Right lobe of liver (tissue), 4 donors: ENCODE measurements at regions not wholly inside any gene's neighbourhood (a gene's known extent, or its start where the extent isn't known, plus 50 kb on each side); places are given as distances from the start of the nearest gene placed in this dataset.

Experiments
- POLR2A ChIP-seq: fragments of 450-650 bp; IDR thresholded peaks from one replicate; pipeline ENCODE4 v1.6.1; 2017; ENCODE audit warnings: antibody characterized with exemption, mild to moderate bottlenecking
- TF ChIP-seq, protein P1 (sequence below), 4 donors: fragments of 200-600 bp in 3 of 4; fragments of 450-650 bp in 1 of 4; IDR thresholded peaks; one replicate each; pipeline versions ENCODE4 v1.5.1 to v1.8.0; 2016 to 2022; ENCODE audit warnings: antibody characterized with exemption in 4 of 4, mild to moderate bottlenecking in 2 of 4
- donor health status: DM: no; HTN: no; CAD: no.
- donor health status: DM: no; HTN: no; CAD: no.
- donor health status: DM: no; HTN: yes; CAD: no.

DNA sequence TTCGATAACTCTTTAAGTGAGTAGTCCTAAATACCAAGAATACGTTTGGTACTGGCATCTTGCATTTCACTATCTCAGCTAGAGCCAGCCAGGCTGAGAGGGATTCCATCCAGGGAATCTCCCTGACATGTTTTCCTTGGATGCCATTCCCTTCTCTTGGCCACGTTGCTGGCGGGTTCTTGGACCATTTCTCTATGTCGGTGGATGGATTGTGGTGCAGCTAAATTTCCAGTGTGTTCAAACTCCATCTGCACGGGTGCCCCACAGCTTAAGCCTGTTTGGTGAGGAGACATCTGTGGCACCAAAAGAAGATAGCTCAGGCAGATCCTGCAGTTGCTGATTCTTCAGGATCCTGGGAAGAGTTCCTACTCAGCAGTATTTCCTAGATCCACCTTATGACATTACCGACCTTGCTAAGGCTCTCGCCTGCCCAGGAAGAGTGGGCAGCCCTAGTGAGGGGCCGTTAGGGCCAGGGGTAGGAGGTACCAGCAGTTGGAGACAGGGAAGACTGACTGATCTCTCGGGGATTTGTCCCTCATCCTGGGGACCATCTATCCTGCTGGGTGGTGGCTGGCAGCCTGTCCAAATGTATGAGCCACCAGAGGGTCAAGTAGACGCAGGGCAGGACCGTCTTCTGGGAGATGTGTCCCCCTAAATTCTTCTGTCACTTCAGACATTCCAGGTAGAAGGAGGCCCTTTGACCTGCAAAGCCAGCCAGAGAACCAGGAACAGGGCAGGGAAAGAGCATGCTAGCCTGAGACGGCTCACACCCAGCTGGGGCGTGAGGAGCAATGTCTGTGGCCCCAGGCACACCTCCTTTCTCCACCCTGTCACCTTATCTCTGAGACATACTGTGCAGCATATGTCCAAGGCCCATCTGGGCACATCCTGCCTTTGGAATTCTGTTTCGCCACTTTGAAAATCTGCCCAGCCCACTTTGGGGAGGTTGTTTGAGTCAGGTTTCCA, 72.6 kb upstream of the CAPRIN2 start:
- TF ChIP-seq, protein P1, sequence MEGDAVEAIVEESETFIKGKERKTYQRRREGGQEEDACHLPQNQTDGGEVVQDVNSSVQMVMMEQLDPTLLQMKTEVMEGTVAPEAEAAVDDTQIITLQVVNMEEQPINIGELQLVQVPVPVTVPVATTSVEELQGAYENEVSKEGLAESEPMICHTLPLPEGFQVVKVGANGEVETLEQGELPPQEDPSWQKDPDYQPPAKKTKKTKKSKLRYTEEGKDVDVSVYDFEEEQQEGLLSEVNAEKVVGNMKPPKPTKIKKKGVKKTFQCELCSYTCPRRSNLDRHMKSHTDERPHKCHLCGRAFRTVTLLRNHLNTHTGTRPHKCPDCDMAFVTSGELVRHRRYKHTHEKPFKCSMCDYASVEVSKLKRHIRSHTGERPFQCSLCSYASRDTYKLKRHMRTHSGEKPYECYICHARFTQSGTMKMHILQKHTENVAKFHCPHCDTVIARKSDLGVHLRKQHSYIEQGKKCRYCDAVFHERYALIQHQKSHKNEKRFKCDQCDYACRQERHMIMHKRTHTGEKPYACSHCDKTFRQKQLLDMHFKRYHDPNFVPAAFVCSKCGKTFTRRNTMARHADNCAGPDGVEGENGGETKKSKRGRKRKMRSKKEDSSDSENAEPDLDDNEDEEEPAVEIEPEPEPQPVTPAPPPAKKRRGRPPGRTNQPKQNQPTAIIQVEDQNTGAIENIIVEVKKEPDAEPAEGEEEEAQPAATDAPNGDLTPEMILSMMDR (IDR thresholded peaks at IDR 0.05), result no peak
- no peak for TF ChIP-seq POLR2A
